Raji (cell line): ENCODE measurements at regions not wholly inside any gene's neighbourhood (a gene's known extent, or its start where the extent isn't known, plus 50 kb on each side); places are given as distances from the start of the nearest gene placed in this dataset.

Source experiments
- POLR2A ChIP-seq: IDR thresholded peaks from 2 replicates; pipeline ENCODE4 v1.6.1; 2011; ENCODE audit warnings: low read depth, low read length, control low read depth; ENCODE audit not compliant: insufficient read depth

DNA sequence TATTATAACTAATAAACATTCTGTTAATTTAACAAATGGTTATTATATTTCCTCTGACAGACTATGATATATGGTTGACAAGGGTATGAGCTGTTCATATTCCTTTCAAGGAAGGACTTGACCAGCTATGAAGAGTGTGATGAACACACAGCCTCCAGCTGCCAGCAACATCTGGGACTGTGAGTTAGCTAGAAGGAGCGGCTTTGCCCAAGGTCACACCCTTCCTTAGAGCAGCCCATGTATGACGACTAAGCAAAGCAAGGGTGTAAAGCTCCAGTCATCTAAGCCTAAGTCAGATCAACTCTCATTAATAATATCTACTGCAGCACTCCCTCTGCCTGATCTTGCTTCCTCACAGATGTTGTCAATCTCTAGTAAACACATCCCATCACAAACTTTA, 355.4 kb downstream of the PLPP3 start:
- no peak for TF ChIP-seq POLR2A

DNA sequence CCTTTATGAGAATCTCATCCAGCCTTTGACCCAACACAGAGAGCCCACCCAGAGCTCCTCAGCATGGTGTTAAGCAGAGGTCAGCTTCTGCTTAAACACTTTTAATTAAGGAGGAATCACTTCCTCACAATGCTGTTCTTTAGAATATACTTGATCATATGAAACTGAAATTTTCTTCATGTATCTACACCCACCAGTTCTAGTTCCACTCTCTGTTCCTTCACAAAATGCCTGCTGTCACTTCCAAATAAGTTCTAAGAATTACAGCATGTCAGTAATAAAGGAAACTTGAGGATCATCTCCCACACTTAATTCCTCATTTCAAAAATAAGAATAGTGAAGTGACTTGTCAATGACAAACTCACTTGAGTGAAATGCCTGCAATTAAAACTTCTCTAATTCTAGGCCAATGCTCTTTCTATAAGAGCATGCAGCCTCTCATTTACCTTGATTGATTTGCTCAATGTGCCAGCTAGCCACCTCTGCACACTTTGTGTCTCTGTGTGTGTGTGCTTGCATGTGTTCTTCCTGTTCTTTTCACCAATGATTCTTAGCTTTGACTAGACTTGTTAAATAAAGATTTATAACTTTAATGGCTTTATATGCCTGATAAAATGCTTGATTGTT, 356.3 kb downstream of the PLPP3 start:
- TF ChIP-seq POLR2A = no peak

DNA sequence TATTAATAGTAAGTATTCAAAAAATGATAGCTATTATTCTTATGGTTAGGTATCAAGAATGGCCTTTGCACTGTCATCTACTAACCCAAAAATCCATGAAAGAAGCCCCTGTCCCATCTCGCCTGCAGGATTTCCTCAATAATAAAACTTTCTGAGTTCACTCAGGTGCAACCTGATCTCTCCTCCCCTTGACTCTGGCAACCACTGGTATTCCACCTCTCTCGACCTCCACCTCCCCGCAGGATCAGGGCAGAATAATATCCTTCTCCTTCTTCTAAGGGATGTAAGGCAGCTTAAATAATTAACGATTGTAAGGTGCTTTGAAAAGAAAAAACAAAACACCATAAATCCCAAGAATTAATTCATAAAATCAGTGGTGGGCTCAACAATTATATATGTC, 359.3 kb downstream of the PLPP3 start:
- TF ChIP-seq POLR2A = no peak

DNA sequence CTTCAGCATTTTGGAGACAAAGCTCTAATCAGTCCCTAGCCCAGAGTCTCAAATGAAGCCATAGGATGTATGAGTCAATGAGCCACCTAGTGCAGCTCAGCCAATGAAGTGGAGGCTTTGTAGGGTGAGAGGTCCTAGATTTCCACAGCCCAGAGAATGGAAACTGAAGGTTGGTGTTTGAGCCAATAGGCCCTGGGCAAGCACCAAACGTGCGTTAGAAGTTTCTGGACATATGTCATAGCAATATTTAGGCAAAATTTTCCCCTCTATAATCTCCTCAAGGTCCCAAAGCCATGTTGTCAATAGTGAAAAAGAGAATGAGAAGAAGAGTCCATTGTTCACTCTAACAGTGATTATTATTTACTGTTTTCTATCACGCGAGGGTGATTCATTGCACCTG, 361.3 kb downstream of the PLPP3 start:
- no peak for TF ChIP-seq POLR2A

DNA sequence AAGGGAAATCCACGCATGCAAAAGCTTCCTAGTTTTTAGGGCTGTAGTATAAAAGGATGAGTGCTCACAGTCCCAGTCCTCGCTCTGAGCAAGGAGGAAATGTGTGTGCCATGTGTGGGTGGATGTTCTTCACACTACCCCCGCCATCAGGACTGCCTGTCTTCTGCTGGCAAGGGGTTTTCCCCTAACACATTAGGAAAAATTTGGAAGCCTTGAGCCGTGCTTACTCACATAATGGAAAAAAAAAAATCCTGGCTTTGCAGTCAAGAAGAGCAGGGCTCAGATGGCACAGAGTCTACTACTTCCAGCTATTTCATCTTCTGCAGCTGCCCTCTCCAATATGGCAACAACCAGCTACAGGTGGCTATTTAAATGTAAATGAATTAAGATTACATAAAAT, 363.1 kb downstream of the PLPP3 start:
- TF ChIP-seq POLR2A = no peak

DNA sequence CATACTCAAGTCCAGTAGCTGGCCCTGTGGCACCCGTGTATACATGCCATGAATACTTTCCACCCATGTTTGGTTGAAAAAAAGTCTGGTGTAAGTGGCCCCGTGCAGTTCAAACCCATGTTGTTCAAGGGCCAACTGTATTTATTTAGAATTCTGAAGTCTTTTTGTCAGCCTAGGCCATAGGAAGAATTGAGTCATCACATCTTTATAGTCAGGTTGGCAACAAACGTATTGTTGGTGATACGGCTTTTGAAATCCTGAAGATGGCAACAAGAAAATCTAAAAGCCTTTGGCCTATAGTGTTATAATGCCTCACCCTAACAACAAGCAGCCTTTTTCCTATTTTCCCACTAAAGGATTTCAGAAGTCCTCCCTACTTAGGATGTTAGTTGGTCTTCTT, 363.6 kb downstream of the PLPP3 start:
- no peak for TF ChIP-seq POLR2A

DNA sequence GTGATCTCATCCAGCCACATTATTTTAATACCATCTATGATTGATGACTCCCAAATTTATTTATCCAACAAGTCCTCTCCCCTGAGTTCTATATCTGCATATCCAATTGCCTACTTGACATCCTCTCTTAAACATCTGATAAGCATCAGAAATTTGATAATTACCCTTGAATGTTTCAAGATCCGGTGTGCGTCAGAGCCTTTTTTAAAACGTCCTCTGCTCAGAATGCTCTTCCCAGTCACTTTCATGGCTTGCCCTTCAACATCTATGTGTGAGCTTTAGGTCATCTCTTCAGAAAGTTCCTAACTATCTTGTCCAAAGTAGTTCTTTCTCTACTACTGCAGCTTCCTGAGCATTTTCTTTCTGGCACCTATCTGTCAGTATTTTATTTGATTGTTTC, 364.3 kb downstream of the PLPP3 start:
- no peak for TF ChIP-seq POLR2A

DNA sequence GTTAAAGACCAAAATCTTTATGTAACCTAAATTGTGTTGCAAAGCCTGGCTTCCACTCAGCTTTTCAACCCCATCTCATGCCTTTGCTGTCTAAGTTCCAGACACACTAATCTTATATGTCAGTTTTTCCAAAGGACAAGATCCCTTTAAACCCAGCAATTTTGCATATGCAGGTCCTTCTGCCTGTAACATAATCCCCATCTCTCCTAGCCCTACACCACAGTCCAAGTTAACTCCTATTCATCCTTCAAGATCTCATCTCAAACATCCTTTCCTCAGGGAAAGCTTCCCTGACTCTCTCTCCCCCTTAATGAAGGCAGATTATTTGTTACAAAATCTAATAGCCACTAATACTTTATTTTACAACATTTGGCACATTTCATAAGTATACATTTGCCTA, 366.3 kb downstream of the PLPP3 start:
- no peak for TF ChIP-seq POLR2A

DNA sequence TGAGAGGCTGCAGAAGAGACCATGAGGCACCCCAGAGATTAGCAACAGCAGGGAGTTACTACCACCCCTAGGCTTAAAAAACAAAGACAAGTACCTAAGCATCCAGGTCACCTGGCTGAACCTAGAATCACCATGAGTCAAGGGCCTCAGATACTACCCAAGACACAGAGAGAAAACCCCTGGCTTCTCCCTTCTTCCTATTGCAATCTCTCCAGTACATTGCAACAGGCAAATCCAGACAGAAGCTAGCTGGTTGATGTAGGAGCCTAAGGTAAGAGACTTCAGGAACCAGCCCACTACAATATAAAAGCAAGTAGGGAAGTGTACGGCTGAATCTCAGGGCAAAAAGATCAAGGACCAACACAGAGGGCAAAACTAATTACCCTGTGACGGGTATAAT, 367.2 kb downstream of the PLPP3 start:
- TF ChIP-seq POLR2A = no peak

DNA sequence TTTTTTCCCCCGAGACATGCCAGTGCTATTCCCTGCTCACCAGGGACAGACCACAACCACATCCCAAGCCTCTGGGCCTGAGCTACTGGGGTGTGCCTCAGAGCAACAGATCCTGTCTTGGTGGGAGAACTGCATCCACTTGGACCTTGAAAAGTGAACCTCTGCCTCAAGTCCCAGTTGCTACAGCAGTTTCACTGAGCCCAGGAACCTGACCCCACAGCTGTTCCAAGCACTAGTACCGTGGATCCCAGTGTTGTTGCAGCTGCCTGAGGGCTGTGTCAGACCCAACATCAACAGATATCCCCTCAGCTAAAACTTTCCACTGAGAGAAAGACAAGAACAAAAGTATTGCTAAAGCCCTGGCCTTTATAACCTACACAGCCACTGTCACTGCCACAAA, 373.0 kb downstream of the PLPP3 start:
- TF ChIP-seq POLR2A = no peak

DNA sequence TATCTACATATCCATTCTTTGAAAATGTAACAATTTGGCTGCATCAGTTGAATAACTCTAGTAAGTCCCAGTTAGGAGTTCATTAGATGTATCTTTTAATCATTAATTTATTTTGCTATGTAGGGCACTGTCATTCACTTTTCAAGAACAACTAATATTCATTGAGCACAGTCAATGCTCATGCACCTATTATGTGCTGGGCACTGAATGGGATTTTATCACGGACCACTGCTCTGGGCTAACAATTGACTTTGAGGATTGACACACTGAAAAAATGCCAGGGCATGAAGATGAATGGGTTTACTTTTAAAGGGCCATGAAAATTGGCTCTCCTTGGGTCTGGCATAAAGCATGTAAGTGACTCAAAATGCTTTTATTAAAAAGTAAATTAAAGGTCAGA, 375.2 kb downstream of the PLPP3 start:
- no peak for TF ChIP-seq POLR2A

DNA sequence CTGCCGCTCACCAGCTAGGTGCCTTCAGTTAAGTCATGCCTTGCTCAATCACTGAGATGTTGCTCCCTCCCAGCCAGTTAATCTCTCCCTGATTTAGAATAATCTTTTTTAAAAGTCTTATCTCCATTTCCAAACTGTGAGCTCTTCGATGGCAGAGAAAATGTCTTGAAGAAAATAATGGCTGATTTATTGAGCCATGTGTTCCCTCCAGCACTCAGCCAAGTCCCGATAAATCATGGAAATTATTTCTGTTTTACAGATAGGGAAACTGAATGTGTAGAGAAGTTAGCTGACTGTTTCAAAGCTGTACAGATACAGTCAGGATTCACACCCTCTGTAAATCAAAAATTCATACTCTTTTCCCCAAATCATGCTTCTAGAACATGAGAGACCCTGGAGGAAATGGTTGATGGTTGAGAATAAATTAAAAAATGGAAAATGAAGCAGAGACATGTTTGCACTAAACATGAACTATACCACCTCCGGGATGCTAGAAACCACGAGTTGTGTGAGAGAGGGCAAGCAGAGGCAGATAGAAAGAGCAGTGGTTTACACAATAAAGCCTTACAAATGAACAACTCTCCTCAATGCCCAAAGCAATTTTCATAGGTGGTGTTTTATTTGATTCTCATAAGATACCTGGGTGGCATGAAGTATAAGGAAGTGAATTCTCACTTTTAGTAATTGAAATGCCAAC, 376.4 kb downstream of the PLPP3 start:
- TF ChIP-seq POLR2A = no peak

DNA sequence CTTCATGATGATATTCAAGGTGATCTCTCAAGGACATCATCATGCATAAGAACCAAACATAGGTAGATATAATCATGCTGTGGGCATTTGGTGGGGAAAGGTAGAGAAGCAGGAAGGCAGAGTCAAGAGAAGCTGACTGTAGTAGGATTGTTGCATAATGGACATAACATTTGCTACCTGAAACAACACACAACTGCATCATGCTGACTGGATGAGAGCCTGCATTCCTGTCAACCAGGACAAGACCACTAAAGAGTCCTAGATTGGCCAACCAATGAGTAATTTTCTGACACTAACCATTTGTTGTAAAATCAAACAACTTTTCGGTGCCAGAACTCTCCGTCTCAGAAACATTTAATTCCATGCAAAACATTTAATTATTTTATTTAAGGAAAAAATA, 377.2 kb downstream of the PLPP3 start:
- TF ChIP-seq POLR2A = no peak

DNA sequence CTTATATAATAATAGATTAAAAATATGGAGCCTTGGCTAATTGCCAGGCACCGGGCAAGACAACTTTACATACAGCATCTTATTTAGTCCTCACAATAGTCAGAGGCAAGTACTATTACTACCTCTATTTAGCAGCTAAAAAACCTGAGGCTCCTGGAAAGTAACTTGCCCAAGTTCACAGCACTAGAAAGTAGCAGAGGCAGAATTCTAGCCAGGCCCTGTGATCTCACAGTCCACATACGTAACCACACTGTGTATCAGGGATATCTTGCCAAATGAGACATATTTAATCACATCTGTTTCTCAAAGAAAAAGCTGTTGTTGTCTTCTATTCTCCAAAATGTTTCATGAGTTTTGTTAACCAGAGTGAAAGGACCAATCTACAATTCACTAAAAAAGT, 378.5 kb downstream of the PLPP3 start:
- TF ChIP-seq POLR2A = no peak

DNA sequence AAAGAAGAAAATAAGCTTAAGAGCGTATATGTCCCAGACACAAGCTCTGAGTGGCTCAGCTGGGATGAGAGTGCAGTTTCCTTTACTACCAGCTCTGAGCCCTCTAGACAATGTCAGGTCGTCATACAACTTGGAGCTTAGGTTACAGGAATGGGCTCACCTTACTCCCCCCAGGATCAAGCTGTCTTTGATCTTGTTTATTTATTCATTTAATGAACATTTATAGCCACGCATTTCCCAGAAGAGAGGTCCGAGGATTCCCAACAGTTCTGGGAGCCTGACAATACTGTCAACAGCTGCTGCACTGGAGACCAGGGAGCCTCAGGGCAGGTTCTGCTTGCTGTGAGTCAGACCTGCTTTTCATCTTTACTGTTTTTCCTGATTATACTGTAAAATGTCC, 378.9 kb downstream of the PLPP3 start:
- TF ChIP-seq POLR2A = no peak

DNA sequence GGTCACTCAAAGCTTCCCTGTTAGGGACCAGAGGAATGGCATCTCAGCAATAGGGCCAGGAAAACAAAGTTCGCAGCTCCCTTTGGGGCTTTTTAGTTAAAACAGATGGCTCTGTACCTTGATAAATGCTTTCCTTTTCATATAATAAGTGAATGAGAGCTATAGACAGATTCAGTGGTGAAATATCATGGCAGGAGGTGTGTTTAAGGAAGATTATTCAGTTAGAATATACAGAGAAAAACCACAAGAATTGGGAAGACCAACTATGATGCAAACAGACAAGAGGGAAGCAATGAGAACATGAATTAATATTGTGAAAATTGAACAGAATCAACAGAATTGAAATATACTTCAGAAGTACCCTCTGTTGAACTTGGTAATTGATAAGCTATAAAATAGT, 379.4 kb downstream of the PLPP3 start:
- TF ChIP-seq POLR2A = no peak

DNA sequence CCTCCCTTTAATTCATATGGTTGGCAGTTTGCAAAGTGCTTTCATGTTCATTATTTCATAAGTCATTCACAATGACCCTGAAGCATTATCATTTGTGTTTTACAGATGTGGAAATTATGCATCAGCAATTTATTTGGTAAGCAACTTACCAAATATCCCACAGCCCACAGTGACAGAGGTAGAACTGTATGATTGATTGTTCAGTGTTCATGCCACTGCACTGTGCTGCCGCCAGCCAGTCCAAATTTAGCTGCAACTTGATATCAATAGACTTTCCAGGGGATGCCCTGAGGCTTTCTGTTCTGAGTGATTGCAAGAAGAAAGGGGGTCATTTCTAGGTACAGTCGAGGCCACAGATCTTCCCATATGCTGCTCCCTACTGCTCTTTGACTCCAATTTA, 380.3 kb downstream of the PLPP3 start:
- no peak for TF ChIP-seq POLR2A
